ENCODE measurements at regions not wholly inside any gene's neighbourhood (a gene's known extent, or its start where the extent isn't known, plus 50 kb on each side); places are given as distances from the start of the nearest gene placed in this dataset.

GRCh38 chr10:111758593-111758992 is 425.0 kb downstream of the GPAM start (continued):
- TF ChIP-seq REST (IDR thresholded peaks at IDR 0.05; ENCODE audit: unreplicated experiment) = no peak
- no peak for TF ChIP-seq JUNB (IDR thresholded peaks at IDR 0.05; ENCODE audit: unreplicated experiment)
- TF ChIP-seq NANOG (IDR thresholded peaks at IDR 0.05; ENCODE audit: borderline replicate concordance) = no peak
- TF ChIP-seq ZNF331 (CRISPR knock-in tag; IDR thresholded peaks at IDR 0.05; ENCODE audit: low read depth) = no peak

- Mint-ChIP-seq H3K9me3 (no peaks in the 10 kb centered on the region), H3K4me3 (no peak overlapping the region), H3K27me3 (ENCODE audit: insufficient read depth, low read depth, poor library complexity) (peaks cover 4% of the 10 kb centered on the region), H3K36me3 (ENCODE audit: low read depth) (no peaks in the 10 kb centered on the region), H3K27ac (no peak overlapping the region), H3K4me1 (peaks cover 11% of the 10 kb centered on the region)
- H3K4me3 ChIP-seq = no peak overlapping the region
- H3K27ac ChIP-seq (ENCODE audit: low read depth) = no peak overlapping the region
- H3F3A ChIP-seq (replicated peaks; ENCODE audit: low read depth) = no peaks in the 10 kb centered on the region
- no peak overlapping the region for H3K4me2 ChIP-seq
- 0 out of 2 replicates have a peak, but pooled peaks cover 11% of the 10 kb centered on the region for H3K9me2 ChIP-seq (ENCODE audit: insufficient read depth)
- H4K20me1 ChIP-seq (replicated peaks; ENCODE audit: insufficient read depth) = no peaks in the 10 kb centered on the region
- peak; percentile 34; the same call in 1 of the 3 replicates for ATAC-seq
- no peaks in the 10 kb centered on the region for H3K36me3 ChIP-seq (ENCODE audit: insufficient read depth)
- peak; percentile 30 for DNase-seq (ENCODE audit: low spot score)
- TF ChIP-seq CTCF (conservative IDR thresholded peaks at IDR 0.05; ENCODE audit: low read depth in 2 of 2) (peak; percentile 44 to 53; a peak in 3 of 4 replicates), NANOG (IDR thresholded peaks at IDR 0.05; ENCODE audit: borderline replicate concordance) (no peak), ZNF114 (CRISPR knock-in tag; IDR thresholded peaks at IDR 0.05) (no peak), EZH2 (IDR thresholded peaks at IDR 0.05; ENCODE audit: low read depth, unreplicated experiment) (no peak)
- no peak overlapping the region for H2AFZ ChIP-seq
- no peaks in the 10 kb centered on the region for H3K27me3 ChIP-seq (ENCODE audit: insufficient read depth)
- H3K4me1 ChIP-seq (ENCODE audit: insufficient read depth) = peaks cover 7% of the 10 kb centered on the region
- no peaks in the 10 kb centered on the region for H3K79me2 ChIP-seq (replicated peaks; ENCODE audit: insufficient read depth)
Measured at GRCh38 chr10:111762114-111762513, 421.5 kb downstream of the GPAM start.

GRCh38 chr10:111765216-111765615 is 418.3 kb downstream of the GPAM start:
- no peak overlapping the region for H3K27ac ChIP-seq (ENCODE audit: low read depth)
- DNase-seq (ENCODE audit: low spot score) (no peak), ATAC-seq (no peak)
- Mint-ChIP-seq H3K9me3 (no peaks in the 10 kb centered on the region; the same call in 2 of the 3 replicates), H3K4me1 (peaks cover 21% of the 10 kb centered on the region), H3K27me3 (ENCODE audit: insufficient read depth, low read depth, poor library complexity) (peaks cover 3% of the 10 kb centered on the region), H3K36me3 (ENCODE audit: low read depth) (no peaks in the 10 kb centered on the region), H3K4me3 (no peak overlapping the region), H3K27ac (no peak overlapping the region)
- peaks cover 20% of the 10 kb centered on the region for H3K4me1 ChIP-seq (ENCODE audit: insufficient read depth)
- no peaks in the 10 kb centered on the region for H3K27me3 ChIP-seq (ENCODE audit: insufficient read depth)
- H3K4me2 ChIP-seq = no peak overlapping the region
- H3K79me2 ChIP-seq (replicated peaks; ENCODE audit: insufficient read depth) = no peaks in the 10 kb centered on the region
- no peaks in the 10 kb centered on the region for H4K20me1 ChIP-seq (replicated peaks; ENCODE audit: insufficient read depth)
- 0 out of 2 replicates have a peak, but pooled peaks cover 8% of the 10 kb centered on the region for H3K9me2 ChIP-seq (ENCODE audit: insufficient read depth)
- H3K36me3 ChIP-seq (ENCODE audit: insufficient read depth) = no peaks in the 10 kb centered on the region
- no peak overlapping the region for H2AFZ ChIP-seq
- no peak overlapping the region for H3K4me3 ChIP-seq
- H3F3A ChIP-seq (replicated peaks; ENCODE audit: low read depth) = no peaks in the 10 kb centered on the region
- TF ChIP-seq EZH2 (IDR thresholded peaks at IDR 0.05; ENCODE audit: low read depth, unreplicated experiment) = no peak
- no peak for TF ChIP-seq CREB1 (CRISPR knock-in tag; IDR thresholded peaks at IDR 0.05; ENCODE audit: low read depth)
- no peak for TF ChIP-seq ZNF462 (CRISPR knock-in tag; IDR thresholded peaks at IDR 0.05)
